ENCODE measurements at regions not wholly inside any gene's neighbourhood (a gene's known extent, or its start where the extent isn't known, plus 50 kb on each side); places are given as distances from the start of the nearest gene placed in this dataset.

DNA sequence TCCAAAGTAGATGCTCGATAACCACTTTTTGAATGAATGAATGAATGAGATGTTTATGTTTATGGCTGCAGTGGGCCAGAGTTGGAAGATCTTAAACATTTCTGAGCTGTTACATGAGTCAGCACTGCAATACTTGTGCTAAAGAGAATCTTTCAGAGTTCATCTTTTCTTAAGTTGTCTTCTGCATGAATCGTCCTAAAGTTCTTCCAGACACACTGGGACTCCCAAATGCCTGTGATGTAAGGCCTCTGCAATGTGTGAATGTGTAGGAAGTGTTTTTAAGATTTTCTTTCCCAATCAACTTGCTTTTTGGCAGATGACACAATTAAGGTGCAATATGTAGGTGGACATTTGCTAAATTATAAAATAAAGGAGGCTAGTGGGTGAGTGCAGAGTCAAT, 50.3 kb upstream of the TRIM9 start:
- FAIRE-seq, result no peak
- TF ChIP-seq, protein P1, sequence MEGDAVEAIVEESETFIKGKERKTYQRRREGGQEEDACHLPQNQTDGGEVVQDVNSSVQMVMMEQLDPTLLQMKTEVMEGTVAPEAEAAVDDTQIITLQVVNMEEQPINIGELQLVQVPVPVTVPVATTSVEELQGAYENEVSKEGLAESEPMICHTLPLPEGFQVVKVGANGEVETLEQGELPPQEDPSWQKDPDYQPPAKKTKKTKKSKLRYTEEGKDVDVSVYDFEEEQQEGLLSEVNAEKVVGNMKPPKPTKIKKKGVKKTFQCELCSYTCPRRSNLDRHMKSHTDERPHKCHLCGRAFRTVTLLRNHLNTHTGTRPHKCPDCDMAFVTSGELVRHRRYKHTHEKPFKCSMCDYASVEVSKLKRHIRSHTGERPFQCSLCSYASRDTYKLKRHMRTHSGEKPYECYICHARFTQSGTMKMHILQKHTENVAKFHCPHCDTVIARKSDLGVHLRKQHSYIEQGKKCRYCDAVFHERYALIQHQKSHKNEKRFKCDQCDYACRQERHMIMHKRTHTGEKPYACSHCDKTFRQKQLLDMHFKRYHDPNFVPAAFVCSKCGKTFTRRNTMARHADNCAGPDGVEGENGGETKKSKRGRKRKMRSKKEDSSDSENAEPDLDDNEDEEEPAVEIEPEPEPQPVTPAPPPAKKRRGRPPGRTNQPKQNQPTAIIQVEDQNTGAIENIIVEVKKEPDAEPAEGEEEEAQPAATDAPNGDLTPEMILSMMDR (IDR thresholded peaks at IDR 0.05; ENCODE audit: insufficient read depth, missing control alignments), result no peak
- no peak for DNase-seq (ENCODE audit: insufficient read length, low spot score)

DNA sequence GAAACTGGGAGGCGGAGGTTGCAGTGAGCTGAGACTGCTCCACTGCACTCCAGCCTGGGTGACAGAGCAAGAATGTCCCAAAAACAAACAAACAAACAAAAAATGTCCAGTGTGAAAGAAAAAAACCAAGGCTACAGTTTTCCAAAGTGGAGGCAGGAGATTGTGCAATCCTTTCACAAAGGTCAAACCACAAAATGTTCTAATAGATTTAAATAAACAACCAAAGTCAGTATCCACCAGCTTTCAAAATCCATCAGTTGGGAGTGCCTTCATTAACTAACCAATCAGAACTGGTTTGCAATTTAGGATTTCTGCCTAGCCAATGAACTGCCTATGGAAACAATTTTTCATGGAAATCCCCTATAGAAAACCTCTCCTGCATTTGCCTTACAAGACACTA, 52.3 kb upstream of the TRIM9 start:
- no peak for DNase-seq (ENCODE audit: insufficient read length, low spot score)
- TF ChIP-seq, protein P1 (IDR thresholded peaks at IDR 0.05; ENCODE audit: insufficient read depth, missing control alignments), result no peak
- FAIRE-seq, result no peak

DNA sequence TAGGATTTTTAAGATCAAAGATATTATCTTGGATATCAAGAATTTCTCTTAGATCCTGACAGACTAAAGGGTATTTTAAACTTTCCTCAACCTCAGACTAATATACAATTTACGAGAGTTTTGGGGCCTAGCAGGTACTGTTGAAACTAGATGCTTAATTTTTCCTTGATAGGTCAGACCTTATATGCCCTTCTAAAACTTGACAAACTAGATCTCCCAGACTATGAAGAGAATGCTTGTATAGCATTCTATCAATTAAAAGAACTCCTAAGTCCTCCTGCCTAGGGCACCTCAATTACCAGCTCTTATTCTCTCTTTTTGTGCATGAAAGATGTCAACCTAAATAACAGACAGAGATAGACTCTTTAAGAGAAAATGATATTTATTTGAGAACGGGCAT, 60.4 kb upstream of the TRIM9 start:
- DNase-seq (ENCODE audit: insufficient read length, low spot score) (no peak), FAIRE-seq (no peak)
- TF ChIP-seq, protein P1 (IDR thresholded peaks at IDR 0.05; ENCODE audit: insufficient read depth, missing control alignments), result no peak

DNA sequence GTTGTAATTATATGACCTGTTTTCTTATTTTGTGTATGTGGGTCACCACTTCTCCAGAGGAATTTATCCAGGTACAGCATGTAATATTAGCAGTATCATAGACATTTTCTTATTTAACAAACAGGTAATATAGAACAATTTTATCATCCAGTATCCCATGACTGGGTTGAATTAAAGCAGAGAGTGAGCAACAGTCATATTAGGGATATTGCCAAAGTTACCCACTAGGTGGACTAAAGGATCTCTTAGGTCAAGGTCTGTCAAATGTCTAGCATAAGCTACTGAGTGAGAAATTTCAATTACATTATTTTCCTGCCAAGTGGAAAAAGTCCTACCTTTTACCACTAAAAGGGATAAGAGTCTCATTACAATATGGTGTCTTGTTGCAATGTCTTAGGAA, 62.1 kb upstream of the TRIM9 start:
- TF ChIP-seq, protein P1 (IDR thresholded peaks at IDR 0.05; ENCODE audit: insufficient read depth, missing control alignments), result peak; percentile 38
- DNase-seq (ENCODE audit: insufficient read length, low spot score) (no peak), FAIRE-seq (no peak)

DNA sequence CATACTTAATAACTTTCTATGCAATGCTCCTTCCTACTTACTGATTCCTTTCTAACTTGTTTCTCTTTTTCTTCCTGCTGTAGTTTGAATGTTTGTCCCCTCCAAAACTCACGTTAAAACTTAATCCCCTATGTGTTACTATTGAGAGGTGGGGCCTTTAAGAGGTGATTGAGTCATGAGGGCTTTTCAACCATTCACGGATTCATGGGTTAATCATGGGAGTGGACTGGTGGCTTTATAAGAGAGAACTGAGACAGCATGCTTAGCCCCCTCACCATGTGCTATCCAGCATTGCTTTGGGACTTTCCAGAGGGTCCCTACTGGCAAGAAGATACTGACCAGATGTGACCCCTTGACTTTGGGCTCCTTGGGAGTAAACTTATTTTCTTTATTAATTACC, 66.0 kb upstream of the TRIM9 start:
- FAIRE-seq (no peak), DNase-seq (ENCODE audit: insufficient read length, low spot score) (no peak)
- TF ChIP-seq, protein P1 (IDR thresholded peaks at IDR 0.05; ENCODE audit: insufficient read depth, missing control alignments), result no peak

DNA sequence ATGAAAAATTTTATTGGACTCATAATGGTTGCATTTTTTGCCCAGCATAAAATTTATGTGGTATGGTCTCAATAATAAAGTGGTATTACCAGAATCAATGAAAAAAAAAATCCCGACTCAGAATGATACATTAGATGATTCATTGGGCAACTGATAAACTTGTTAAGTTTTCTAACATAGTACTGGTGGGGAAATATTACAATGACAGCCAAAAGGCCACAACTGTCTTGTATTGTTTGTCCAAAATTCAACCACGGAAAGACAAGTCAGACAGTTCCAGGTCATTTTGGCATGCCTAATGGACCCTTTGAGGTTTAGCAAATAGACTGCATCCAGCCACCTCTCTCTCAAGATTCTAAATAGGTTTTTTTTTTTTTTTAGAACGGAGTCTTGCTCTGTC, 70.5 kb upstream of the TRIM9 start:
- no peak for DNase-seq (ENCODE audit: insufficient read length, low spot score)
- FAIRE-seq, result no peak
- TF ChIP-seq, protein P1 (IDR thresholded peaks at IDR 0.05; ENCODE audit: insufficient read depth, missing control alignments), result no peak

DNA sequence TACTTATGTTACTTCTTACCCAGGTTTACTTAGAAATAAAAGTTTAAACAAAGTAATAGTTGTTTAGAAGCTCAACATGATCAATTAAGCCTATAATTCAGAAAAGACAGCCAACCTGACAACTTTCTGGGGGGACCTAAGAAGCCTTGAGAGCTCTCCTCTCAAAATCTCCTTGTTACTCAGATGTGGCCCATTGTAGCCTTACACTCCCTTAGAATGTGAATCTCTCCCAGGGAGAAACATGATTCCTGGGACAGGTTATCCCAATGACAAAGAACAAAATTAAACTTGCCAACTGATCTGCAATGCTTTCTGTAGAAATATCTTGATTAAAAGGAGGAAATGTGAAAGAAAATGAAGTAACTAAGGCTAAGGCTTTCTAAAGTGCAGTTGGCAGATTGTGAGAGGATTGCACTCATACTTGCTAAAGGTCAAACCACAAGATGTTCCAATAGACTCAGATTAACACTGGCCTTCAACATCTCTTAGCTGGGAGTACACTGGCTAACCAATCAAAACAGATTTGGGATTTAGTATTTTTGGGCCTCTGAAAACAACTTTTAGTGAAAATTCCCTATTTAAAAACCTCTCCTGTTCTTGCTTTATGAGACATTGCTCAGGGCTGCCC, 72.3 kb upstream of the TMX1 start:
- no peak for FAIRE-seq
- no peak for DNase-seq (ENCODE audit: insufficient read length, low spot score)
- TF ChIP-seq, protein P1 (IDR thresholded peaks at IDR 0.05; ENCODE audit: insufficient read depth, missing control alignments), result no peak

Data from D721Med (cell line).